HCT116 (cell line): ENCODE measurements at regions not wholly inside any gene's neighbourhood (a gene's known extent, or its start where the extent isn't known, plus 50 kb on each side); places are given as distances from the start of the nearest gene placed in this dataset.

Source experiments
- ATAC-seq: fragments of 200-7000 bp; cut with Tn5 transposase; 2 replicates; pipeline ENCODE4 v1.9.1; 2020; ENCODE audit warnings: mild to moderate bottlenecking, moderate library complexity
- BruUV-seq: library from RNA; stranded (reverse); fragments of 400-500 nt; replicated peaks from 2 replicates; lab custom pipeline; 2021; lab: Mats Ljungman, UMichigan
- CTCF ChIA-PET: fragments of 300-600 bp; sonication (Branson Sonifier 250); formaldehyde crosslinking; loops from one replicate; lab custom pipeline; 2021; ENCODE audit warnings: antibody characterized with exemption; lab: Charles Lee
- POLR2A ChIA-PET: fragments of 300-600, 350-600 bp; sonication (Branson Sonifier 250); formaldehyde crosslinking; loops from one replicate; lab custom pipeline; 2021; ENCODE audit warnings: antibody characterized with exemption; lab: Charles Lee
- RAD21 ChIA-PET, 2 experiments: fragments of 300-600 bp; sonication (Branson Sonifier 250); formaldehyde crosslinking; loops; one replicate each; lab custom pipeline; 2023; ENCODE audit warnings: low total read pairs in 2 of 2; ENCODE audit not compliant: uncharacterized antibody in 2 of 2, unreplicated experiment in 2 of 2, low non-redundant PET in 1 of 2; lab: Charles Lee
- DNase-seq: peaks from one replicate; pipeline ENCODE4 v3.0.0-alpha.2; 2010; ENCODE audit warnings: low read depth, low spot score
- H2AFZ ChIP-seq: fragments of 200-600 bp; shearing (Covaris generic), sonication (generic); 2 replicates; pipeline ENCODE4 v1.6.1; 2017; ENCODE audit warnings: low read depth, mixed run types, mixed read lengths, antibody characterized with exemption, low read length; ENCODE audit not compliant: poor library complexity, severe bottlenecking
- H3K27ac ChIP-seq: 2 replicates; pipeline ENCODE4 v1.5.1; 2012; ENCODE audit warnings: low read depth, low read length
- H3K27me3 ChIP-seq: fragments of 200-600 bp; sonication (generic); 2 replicates; pipeline ENCODE4 v1.6.1; 2016; ENCODE audit warnings: mixed run types, low read length, mixed read lengths; ENCODE audit not compliant: insufficient read depth
- H3K36me3 ChIP-seq, 2 experiments: fragments of 200-500 bp in 1 of 2; fragments of 200-600 bp in 1 of 2; sonication (Bioruptor generic) in 1 of 2; sonication (generic) in 1 of 2; 2 replicates each; pipeline versions ENCODE4 v1.5.1 to v1.6.1; 2014 to 2016; ENCODE audit warnings: low read length in 2 of 2, inconsistent platforms in 1 of 2, mixed read lengths in 1 of 2, mixed run types in 1 of 2; ENCODE audit not compliant: insufficient read depth in 2 of 2, control insufficient read depth in 1 of 2
- H3K4me1 ChIP-seq, 2 experiments: fragments of 200-600 bp in 1 of 2; sonication (generic) in 1 of 2; 2 replicates each; pipeline versions ENCODE4 v1.5.1 to v1.6.1; 2012 to 2017; ENCODE audit warnings: low read length in 2 of 2, inconsistent platforms in 1 of 2, mild to moderate bottlenecking in 1 of 2, mixed read lengths in 1 of 2, mixed run types in 1 of 2, moderate library complexity in 1 of 2; ENCODE audit not compliant: insufficient read depth in 2 of 2, control insufficient read depth in 1 of 2
- H3K4me2 ChIP-seq: fragments of 200-600 bp; sonication (generic); 2 replicates; pipeline ENCODE4 v1.6.1; 2017; ENCODE audit warnings: mixed run types, low read length, mixed read lengths
- H3K4me3 ChIP-seq, 2 experiments: fragments of 200-600 bp in 1 of 2; sonication (generic) in 1 of 2; replicated peaks in 1 of 2; 2 replicates each; pipeline ENCODE4 v1.5.1; 2011 to 2016; ENCODE audit warnings: low read length in 2 of 2, control low read depth in 1 of 2, low read depth in 1 of 2, mild to moderate bottlenecking in 1 of 2, mixed read lengths in 1 of 2, mixed run types in 1 of 2
- H3K79me2 ChIP-seq: fragments of 200-600 bp; sonication (generic); 2 replicates; pipeline ENCODE4 v1.6.1; 2017; ENCODE audit warnings: mild to moderate bottlenecking, mixed run types, low read length, moderate library complexity, mixed read lengths; ENCODE audit not compliant: insufficient read depth
- H3K9ac ChIP-seq: fragments of 200-600 bp; sonication (generic); 2 replicates; pipeline ENCODE4 v1.6.1; 2016; ENCODE audit warnings: low read length, mixed read lengths
- H3K9me2 ChIP-seq: fragments of 200-600 bp; sonication (generic), shearing (Covaris generic); 2 replicates; pipeline ENCODE4 v1.6.1; 2017; ENCODE audit warnings: mixed run types, mild to moderate bottlenecking, moderate library complexity; ENCODE audit not compliant: insufficient read depth
- H3K9me3 ChIP-seq, 2 experiments: fragments of 200-500 bp in 1 of 2; fragments of 200-600 bp in 1 of 2; sonication (Bioruptor generic) in 1 of 2; sonication (generic) in 1 of 2; 2 replicates each; pipeline ENCODE4 v1.6.1; 2014 to 2017; ENCODE audit warnings: low read length in 2 of 2, mixed read lengths in 2 of 2, inconsistent platforms in 1 of 2, low read depth in 1 of 2, mild to moderate bottlenecking in 1 of 2, mixed run types in 1 of 2, moderate library complexity in 1 of 2; ENCODE audit not compliant: control insufficient read depth in 1 of 2, insufficient read depth in 1 of 2
- H4K20me1 ChIP-seq: fragments of 200-600 bp; sonication (generic), shearing (Covaris generic); 2 replicates; pipeline ENCODE4 v1.6.1; 2017; ENCODE audit warnings: mixed run types, mild to moderate bottlenecking, moderate library complexity; ENCODE audit not compliant: insufficient read depth
- ATF3 ChIP-seq: IDR thresholded peaks from 2 replicates; pipeline ENCODE4 v1.6.1; 2012
- CBX3 ChIP-seq: IDR thresholded peaks from 2 replicates; pipeline ENCODE4 v1.6.1; 2012; ENCODE audit warnings: low read depth
- CEBPB ChIP-seq: IDR thresholded peaks from 2 replicates; pipeline ENCODE4 v1.6.1; 2012; ENCODE audit warnings: low read depth
- CTCF ChIP-seq, 3 experiments: fragments of 200-600 bp in 1 of 3; sonication (generic) in 1 of 3; IDR thresholded peaks in 2 of 3; conservative IDR thresholded peaks in 1 of 3; 2 replicates each; pipeline ENCODE4 v1.5.1; 2012 to 2017; ENCODE audit warnings: low read depth in 2 of 3, low read length in 2 of 3, antibody characterized with exemption in 1 of 3, borderline replicate concordance in 1 of 3, control low read depth in 1 of 3, mild to moderate bottlenecking in 1 of 3, mixed read lengths in 1 of 3, mixed run types in 1 of 3, moderate library complexity in 1 of 3; ENCODE audit not compliant: insufficient read depth in 1 of 3
- FOSL1 ChIP-seq: IDR thresholded peaks from 2 replicates; pipeline ENCODE4 v1.6.1; 2012; ENCODE audit warnings: low read depth
- JUND ChIP-seq: IDR thresholded peaks from 2 replicates; pipeline ENCODE4 v1.6.1; 2012
- MAX ChIP-seq: IDR thresholded peaks from 2 replicates; pipeline ENCODE4 v1.6.1; 2012
- POLR2A ChIP-seq: IDR thresholded peaks from 2 replicates; pipeline ENCODE4 v1.7.0; 2011; ENCODE audit warnings: borderline replicate concordance; ENCODE audit not compliant: insufficient read depth, insufficient read length; ENCODE audit errors: extremely low read depth
- POLR2AphosphoS5 ChIP-seq: IDR thresholded peaks from 2 replicates; pipeline ENCODE4 v1.6.1; 2011; ENCODE audit warnings: mild to moderate bottlenecking, low read depth, low read length, moderate library complexity
- RAD21 ChIP-seq: IDR thresholded peaks from 2 replicates; pipeline ENCODE4 v1.6.1; 2012; ENCODE audit warnings: low read depth, mild to moderate bottlenecking
- REST ChIP-seq: IDR thresholded peaks from 2 replicates; pipeline ENCODE4 v1.6.1; 2012; ENCODE audit warnings: low read depth
- SIN3A ChIP-seq: IDR thresholded peaks from 2 replicates; pipeline ENCODE4 v1.6.1; 2012; ENCODE audit warnings: low read depth
- SP1 ChIP-seq: IDR thresholded peaks from 2 replicates; pipeline ENCODE4 v1.6.1; 2012; ENCODE audit warnings: low read depth
- SRF ChIP-seq: IDR thresholded peaks from 2 replicates; pipeline ENCODE4 v1.6.1; 2012; ENCODE audit warnings: low read depth
- TCF7L2 ChIP-seq: IDR thresholded peaks from 2 replicates; pipeline ENCODE4 v1.7.0; 2011; ENCODE audit warnings: borderline replicate concordance, inconsistent platforms; ENCODE audit not compliant: insufficient read depth, insufficient read length; ENCODE audit errors: extremely low read depth
- YY1 ChIP-seq: IDR thresholded peaks from 2 replicates; pipeline ENCODE4 v1.6.1; 2011; ENCODE audit warnings: low read length, low read depth, moderate library complexity, mild to moderate bottlenecking; ENCODE audit not compliant: insufficient replicate concordance; ENCODE audit errors: extremely low read depth
- ZFX ChIP-seq: fragments of 450-650 bp; IDR thresholded peaks from 2 replicates; pipeline ENCODE4 v1.6.1; 2017
- ZNF274 ChIP-seq: fragments of 200-500 bp; sonication (Bioruptor generic); IDR thresholded peaks from 2 replicates; pipeline ENCODE4 v1.6.1; 2014; ENCODE audit warnings: mild to moderate bottlenecking, low read depth, low read length, inconsistent platforms
- intact Hi-C: fragments of 100-400 bp; cut with micrococcal nuclease; formaldehyde crosslinking; loops from 2 replicates; pipeline ENCODE4 v1.10.0; 2022

- BruUV-seq, result no TSS peak
Observed at GRCh38 chr14:103209054-103209453, 85.8 kb downstream of the TNFAIP2 start.

More at GRCh38 chr14:103209054-103209453, 85.8 kb downstream of the TNFAIP2 start:
- Histone ChIP-seq H3K4me3 (no peak overlapping the region), H3K9me2 (no peaks in the 10 kb centered on the region), H2AFZ (no peak overlapping the region), H3K27me3 (no peaks in the 10 kb centered on the region), H3K36me3 (no peaks in the 10 kb centered on the region), H3K9ac (no peak overlapping the region), H3K79me2 (no peaks in the 10 kb centered on the region), H3K4me2 (no peak overlapping the region), H4K20me1 (no peaks in the 10 kb centered on the region), H3K27ac (no peak overlapping the region), H3K4me1 (no peaks in the 10 kb centered on the region), H3K9me3 (peaks cover 0 to 12% of the 10 kb centered on the region in 2 experiments; a peak in 2 of 4 replicates)
- DNase-seq, result no peak
- ChIA-PET RAD21 (no interaction called here), CTCF (no interaction called here), POLR2A (no interaction called here)
- TF ChIP-seq ATF3, result no peak
- TF ChIP-seq POLR2AphosphoS5, result no peak
- TF ChIP-seq CEBPB, result no peak
- no peak for TF ChIP-seq SIN3A
- no peak for TF ChIP-seq SP1
- TF ChIP-seq ZNF274, result no peak
- TF ChIP-seq MAX, result no peak
- no peak for TF ChIP-seq CBX3
- TF ChIP-seq JUND, result no peak
- no peak for TF ChIP-seq YY1
- no peak for TF ChIP-seq ZFX
- no peak for TF ChIP-seq POLR2A
- no peak for TF ChIP-seq CTCF (IDR thresholded peaks at IDR 0.05 in 2 of 3, conservative IDR thresholded peaks at IDR 0.05 in 1 of 3; ENCODE audit: borderline replicate concordance in 1 of 3, insufficient read depth in 1 of 3, low read depth in 2 of 3, low read length in 2 of 3)
- TF ChIP-seq TCF7L2, result no peak
- no peak for TF ChIP-seq REST
- TF ChIP-seq SRF, result no peak
- TF ChIP-seq FOSL1, result no peak
- TF ChIP-seq RAD21, result no peak
- intact Hi-C loops, result no loop called here
- peak; percentile 53; the same call in 1 of the 2 replicates for ATAC-seq
